ENCODE measurements at regions not wholly inside any gene's neighbourhood (a gene's known extent, or its start where the extent isn't known, plus 50 kb on each side); places are given as distances from the start of the nearest gene placed in this dataset.

- Mint-ChIP-seq H3K27ac (no peak overlapping the region), H3K9me3 (peaks cover 0 to 10% of the 10 kb centered on the region in 2 donors), H3K36me3 (no peaks in the 10 kb centered on the region)
- DNase-seq (ENCODE audit: low spot score in 2 of 2) (no peak), ATAC-seq (no peak)
These were observed 141.1 kb upstream of the SGK1 start for GRCh38 chr6:134458857-134459657.

GRCh38 chr6:134457941-134458340 is 140.0 kb upstream of the SGK1 start:
- H3K36me3 Mint-ChIP-seq, result no peaks in the 10 kb centered on the region
- no peak overlapping the region for H3K27ac Mint-ChIP-seq

GRCh38 chr6:134456226-134456625 is 138.3 kb upstream of the SGK1 start:
- ATAC-seq (no peak), DNase-seq (ENCODE audit: low spot score in 2 of 2) (no peak)
- no peak overlapping the region for H3K27ac Mint-ChIP-seq
- H3K36me3 Mint-ChIP-seq, result no peaks in the 10 kb centered on the region
- peaks cover 0 to 10% of the 10 kb centered on the region in 2 donors for H3K9me3 Mint-ChIP-seq

More at GRCh38 chr6:134457941-134458340, 140.0 kb upstream of the SGK1 start:
- H3K9me3 Mint-ChIP-seq, result peaks cover 0 to 10% of the 10 kb centered on the region in 2 donors
- ATAC-seq, result no peak
- no peak for DNase-seq (ENCODE audit: low spot score in 2 of 2)

GRCh38 chr6:134455319-134455718 is 137.4 kb upstream of the SGK1 start:
- ATAC-seq, result no peak
- no peaks in the 10 kb centered on the region for H3K36me3 Mint-ChIP-seq
- no peak for DNase-seq (ENCODE audit: low spot score in 2 of 2)
- no peak overlapping the region for H3K27ac Mint-ChIP-seq
- H3K9me3 Mint-ChIP-seq, result peaks cover 0 to 6% of the 10 kb centered on the region in 2 donors

GRCh38 chr6:134454794-134455193 is 136.9 kb upstream of the SGK1 start:
- Mint-ChIP-seq H3K27ac (no peak overlapping the region), H3K36me3 (no peaks in the 10 kb centered on the region), H3K9me3 (peaks cover 0 to 2% of the 10 kb centered on the region in 2 donors)
- no peak for DNase-seq (ENCODE audit: low spot score in 2 of 2)
- no peak for ATAC-seq

- DNase-seq (ENCODE audit: low spot score in 2 of 2), result no peak
- H3K27ac Mint-ChIP-seq, result no peak overlapping the region
- no peaks in the 10 kb centered on the region for H3K36me3 Mint-ChIP-seq
- no peaks in the 10 kb centered on the region for H3K9me3 Mint-ChIP-seq
- no peak for ATAC-seq
These were observed 136.0 kb upstream of the SGK1 start for GRCh38 chr6:134453792-134454510.

GRCh38 chr6:134452906-134453305 is 135.0 kb upstream of the SGK1 start:
- Mint-ChIP-seq H3K9me3 (no peaks in the 10 kb centered on the region), H3K36me3 (no peaks in the 10 kb centered on the region), H3K27ac (no peak overlapping the region)
- DNase-seq (ENCODE audit: low spot score in 2 of 2), result no peak
- no peak for ATAC-seq

- no peak for ATAC-seq
- H3K27ac Mint-ChIP-seq, result no peak overlapping the region
- no peak for DNase-seq (ENCODE audit: low spot score in 2 of 2)
- no peaks in the 10 kb centered on the region for H3K36me3 Mint-ChIP-seq
- H3K9me3 Mint-ChIP-seq, result no peaks in the 10 kb centered on the region
These were observed 133.6 kb upstream of the SGK1 start for GRCh38 chr6:134451529-134451928.

GRCh38 chr6:134449781-134450180 is 131.9 kb upstream of the SGK1 start:
- no peaks in the 10 kb centered on the region for H3K9me3 Mint-ChIP-seq
- ATAC-seq, result no peak

GRCh38 chr6:134449004-134449403 is 131.1 kb upstream of the SGK1 start:
- H3K27ac Mint-ChIP-seq, result peak overlapping the region in 1 of 2 donors; percentile 67
- DNase-seq (ENCODE audit: low spot score in 2 of 2) (no peak), ATAC-seq (no peak)
- H3K9me3 Mint-ChIP-seq, result no peaks in the 10 kb centered on the region
- no peaks in the 10 kb centered on the region for H3K36me3 Mint-ChIP-seq

More at GRCh38 chr6:134449781-134450180, 131.9 kb upstream of the SGK1 start:
- H3K36me3 Mint-ChIP-seq, result no peaks in the 10 kb centered on the region
- no peak for DNase-seq (ENCODE audit: low spot score in 2 of 2)
- H3K27ac Mint-ChIP-seq, result no peak overlapping the region

GRCh38 chr6:134447883-134448387 is 130.0 kb upstream of the SGK1 start:
- Mint-ChIP-seq H3K9me3 (no peaks in the 10 kb centered on the region), H3K36me3 (no peaks in the 10 kb centered on the region), H3K27ac (no peak overlapping the region)
- ATAC-seq (no peak), DNase-seq (ENCODE audit: low spot score in 2 of 2) (no peak)

- H3K27ac Mint-ChIP-seq, result no peak overlapping the region
- H3K9me3 Mint-ChIP-seq, result no peaks in the 10 kb centered on the region
- DNase-seq (ENCODE audit: low spot score in 2 of 2) (no peak), ATAC-seq (no peak)
- no peaks in the 10 kb centered on the region for H3K36me3 Mint-ChIP-seq
These were observed 129.5 kb upstream of the SGK1 start for GRCh38 chr6:134447423-134447822.

- H3K9me3 Mint-ChIP-seq, result no peaks in the 10 kb centered on the region
- ATAC-seq (no peak), DNase-seq (ENCODE audit: low spot score in 2 of 2) (no peak)
- no peaks in the 10 kb centered on the region for H3K36me3 Mint-ChIP-seq
- H3K27ac Mint-ChIP-seq, result no peak overlapping the region
These were observed 129.0 kb upstream of the SGK1 start for GRCh38 chr6:134446896-134447295.

- no peak for DNase-seq (ENCODE audit: low spot score in 2 of 2)
- no peak for ATAC-seq
- Mint-ChIP-seq H3K36me3 (no peaks in the 10 kb centered on the region), H3K9me3 (no peaks in the 10 kb centered on the region), H3K27ac (no peak overlapping the region)
These were observed 128.4 kb upstream of the SGK1 start for GRCh38 chr6:134446218-134446848.

GRCh38 chr6:134443009-134443408 is 125.1 kb upstream of the SGK1 start:
- ATAC-seq, result no peak
- Mint-ChIP-seq H3K36me3 (no peaks in the 10 kb centered on the region), H3K9me3 (no peaks in the 10 kb centered on the region), H3K27ac (no peak overlapping the region)
- DNase-seq (ENCODE audit: low spot score in 2 of 2), result no peak

GRCh38 chr6:134442073-134442472 is 124.2 kb upstream of the SGK1 start:
- peaks cover 0 to 3% of the 10 kb centered on the region in 2 donors for H3K9me3 Mint-ChIP-seq
- no peak overlapping the region for H3K27ac Mint-ChIP-seq
- ATAC-seq, result no peak
- no peak for DNase-seq (ENCODE audit: low spot score in 2 of 2)
- H3K36me3 Mint-ChIP-seq, result no peaks in the 10 kb centered on the region

- ATAC-seq (no peak), DNase-seq (ENCODE audit: low spot score in 2 of 2) (no peak)
- Mint-ChIP-seq H3K9me3 (peaks cover 0 to 3% of the 10 kb centered on the region in 2 donors), H3K36me3 (no peaks in the 10 kb centered on the region), H3K27ac (no peak overlapping the region)
These were observed 120.9 kb upstream of the SGK1 start for GRCh38 chr6:134438837-134439236.
